ENCODE measurements at regions not wholly inside any gene's neighbourhood (a gene's known extent, or its start where the extent isn't known, plus 50 kb on each side); places are given as distances from the start of the nearest gene placed in this dataset.

DNA sequence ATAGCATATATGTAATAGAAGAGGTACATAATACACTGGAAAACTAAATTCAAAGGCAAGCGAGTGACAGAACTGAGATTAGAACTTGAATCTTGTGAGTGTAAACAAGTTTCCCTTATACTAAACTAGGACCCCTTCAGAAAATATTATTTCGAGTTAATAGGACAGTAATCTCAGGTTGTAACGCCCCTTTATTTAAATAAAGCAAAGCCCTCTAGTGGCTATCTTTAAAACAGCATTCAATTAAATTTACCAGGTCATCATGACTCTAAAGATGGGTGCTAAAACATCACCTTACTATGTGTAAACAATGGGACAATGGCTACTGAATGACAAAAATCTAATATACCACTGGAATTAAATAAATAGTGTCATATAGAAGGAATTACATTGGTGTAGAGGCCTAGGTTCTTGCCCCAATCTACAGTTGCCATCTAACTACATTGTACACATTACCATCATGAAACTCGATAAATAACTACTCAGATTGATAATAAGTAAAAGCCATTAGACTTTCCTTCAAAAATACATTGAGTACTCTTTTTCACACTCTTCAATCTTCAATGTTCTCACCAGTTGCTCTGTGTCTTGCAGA, 255.4 kb upstream of the IRAK1BP1 start:
- TF ChIP-seq, protein P1, sequence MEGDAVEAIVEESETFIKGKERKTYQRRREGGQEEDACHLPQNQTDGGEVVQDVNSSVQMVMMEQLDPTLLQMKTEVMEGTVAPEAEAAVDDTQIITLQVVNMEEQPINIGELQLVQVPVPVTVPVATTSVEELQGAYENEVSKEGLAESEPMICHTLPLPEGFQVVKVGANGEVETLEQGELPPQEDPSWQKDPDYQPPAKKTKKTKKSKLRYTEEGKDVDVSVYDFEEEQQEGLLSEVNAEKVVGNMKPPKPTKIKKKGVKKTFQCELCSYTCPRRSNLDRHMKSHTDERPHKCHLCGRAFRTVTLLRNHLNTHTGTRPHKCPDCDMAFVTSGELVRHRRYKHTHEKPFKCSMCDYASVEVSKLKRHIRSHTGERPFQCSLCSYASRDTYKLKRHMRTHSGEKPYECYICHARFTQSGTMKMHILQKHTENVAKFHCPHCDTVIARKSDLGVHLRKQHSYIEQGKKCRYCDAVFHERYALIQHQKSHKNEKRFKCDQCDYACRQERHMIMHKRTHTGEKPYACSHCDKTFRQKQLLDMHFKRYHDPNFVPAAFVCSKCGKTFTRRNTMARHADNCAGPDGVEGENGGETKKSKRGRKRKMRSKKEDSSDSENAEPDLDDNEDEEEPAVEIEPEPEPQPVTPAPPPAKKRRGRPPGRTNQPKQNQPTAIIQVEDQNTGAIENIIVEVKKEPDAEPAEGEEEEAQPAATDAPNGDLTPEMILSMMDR (IDR thresholded peaks at IDR 0.05; ENCODE audit: insufficient read depth, low read depth, low read length) = peak; percentile 68
- peak; percentile 28 for DNase-seq (ENCODE audit: low read depth)
- H3K4me3 ChIP-seq (ENCODE audit: low read depth, low read length) = no peak overlapping the region

DNA sequence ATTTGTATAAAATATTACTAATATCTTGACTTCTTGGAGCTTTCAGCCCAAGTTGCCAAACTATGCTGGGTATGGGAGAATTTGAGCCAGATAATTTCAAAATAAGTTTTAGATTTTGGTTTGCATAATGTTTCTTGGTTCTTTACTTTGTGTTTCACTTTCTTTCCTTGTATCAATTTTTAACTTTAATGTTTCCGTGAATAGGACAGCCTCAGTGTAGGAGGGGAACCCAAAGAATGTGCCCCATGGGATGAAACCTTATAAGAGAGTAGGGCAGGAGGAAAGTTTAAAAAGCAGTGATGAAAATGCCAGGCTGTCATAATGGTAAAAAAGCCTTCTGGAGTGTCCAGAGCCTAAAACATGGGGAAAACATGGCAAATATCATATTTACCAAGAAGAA, 252.4 kb upstream of the IRAK1BP1 start:
- TF ChIP-seq, protein P1 (IDR thresholded peaks at IDR 0.05; ENCODE audit: insufficient read depth, low read depth, low read length) = no peak
- H3K4me3 ChIP-seq (ENCODE audit: low read depth, low read length) = no peak overlapping the region
- no peak for DNase-seq (ENCODE audit: low read depth)

DNA sequence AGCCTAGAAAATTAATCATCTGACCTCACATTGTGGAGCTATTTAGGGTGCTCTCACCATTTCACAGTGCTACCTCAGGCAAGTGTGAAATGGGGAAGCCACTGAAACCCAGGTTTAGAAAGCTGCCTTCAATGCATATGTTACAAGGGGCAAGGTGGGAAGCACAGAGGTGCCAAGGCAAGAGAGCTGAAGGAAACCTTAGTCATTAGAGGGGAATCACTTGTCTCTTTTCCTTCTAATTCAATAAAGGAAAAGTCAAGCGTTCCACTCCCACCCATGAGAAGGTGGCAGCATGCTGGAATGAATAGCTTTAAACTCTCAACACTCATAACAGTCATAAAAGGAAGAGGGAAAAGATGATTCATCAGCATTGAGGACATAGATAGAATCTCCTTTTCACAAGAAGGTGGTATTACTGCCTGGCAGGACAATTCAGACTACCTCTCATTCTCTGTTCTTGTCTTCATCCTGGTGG, 251.9 kb upstream of the IRAK1BP1 start:
- TF ChIP-seq, protein P1 (IDR thresholded peaks at IDR 0.05; ENCODE audit: insufficient read depth, low read depth, low read length) = no peak
- H3K4me3 ChIP-seq (ENCODE audit: low read depth, low read length) = no peak overlapping the region
- peak; percentile 49 for DNase-seq (ENCODE audit: low read depth)

DNA sequence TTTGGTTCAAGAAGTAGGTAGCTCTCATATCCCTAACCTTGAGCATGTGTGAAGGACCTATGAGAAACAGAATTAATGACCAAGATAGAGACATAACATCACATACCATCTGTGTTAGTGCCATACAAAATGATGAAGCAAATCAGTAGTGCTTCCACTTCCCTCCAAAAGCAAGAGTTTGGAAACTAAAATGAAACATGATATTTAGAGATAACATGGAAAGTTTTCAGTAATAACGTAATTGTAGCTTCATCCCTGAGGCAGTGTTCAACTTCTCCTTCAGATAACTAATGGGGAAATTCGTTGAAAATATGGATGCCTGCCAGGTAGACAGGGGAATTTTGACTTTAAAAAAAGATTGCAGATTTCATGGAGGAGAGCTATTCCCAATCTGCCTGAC, 248.4 kb upstream of the IRAK1BP1 start:
- no peak overlapping the region for H3K4me3 ChIP-seq (ENCODE audit: low read depth, low read length)
- TF ChIP-seq, protein P1 (IDR thresholded peaks at IDR 0.05; ENCODE audit: insufficient read depth, low read depth, low read length) = no peak
- DNase-seq (ENCODE audit: low read depth) = no peak

DNA sequence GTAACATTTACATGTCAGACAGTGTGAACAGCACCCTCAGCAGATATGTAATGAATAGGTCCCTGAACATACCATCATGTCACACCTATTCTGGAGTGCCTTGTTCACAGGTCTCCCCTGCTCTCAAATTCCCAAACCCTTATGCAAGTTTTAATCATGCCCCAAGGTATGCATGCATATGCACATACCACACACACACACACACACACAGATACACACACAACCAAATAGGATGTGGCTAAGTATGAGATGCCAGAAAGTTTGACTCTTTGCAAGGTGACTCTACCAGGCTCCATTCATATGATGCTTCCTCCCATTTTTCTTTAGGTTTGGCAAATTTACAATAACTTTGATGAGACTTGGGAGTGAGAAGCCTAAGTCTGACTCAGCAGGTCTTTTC, 243.8 kb upstream of the IRAK1BP1 start:
- DNase-seq (ENCODE audit: low read depth) = no peak
- H3K4me3 ChIP-seq (ENCODE audit: low read depth, low read length) = no peak overlapping the region
- TF ChIP-seq, protein P1 (IDR thresholded peaks at IDR 0.05; ENCODE audit: insufficient read depth, low read depth, low read length) = no peak

- DNase-seq (ENCODE audit: low read depth) = peak; percentile 18
- TF ChIP-seq, protein P1 (IDR thresholded peaks at IDR 0.05; ENCODE audit: insufficient read depth, low read depth, low read length) = no peak
- H3K4me3 ChIP-seq (ENCODE audit: low read depth, low read length) = peak overlapping the region; percentile 59
Observed at GRCh38 chr6:78629154-78629721, 238.1 kb upstream of the IRAK1BP1 start.
